ENCODE measurements at regions not wholly inside any gene's neighbourhood (a gene's known extent, or its start where the extent isn't known, plus 50 kb on each side); places are given as distances from the start of the nearest gene placed in this dataset.
"Not testable (repeated sequence)": the region's sequence is repeated elsewhere in the genome, so short reads cannot be mapped to it uniquely, and the experiment has no call there.

- DNase-seq, result not testable (repeated sequence)
Observed at GRCh38 chr9:63804205-63804604, 1480.8 kb downstream of the FOXD4L5 start.

- not testable (repeated sequence) for DNase-seq
Observed at GRCh38 chr9:63794081-63794685, 1490.8 kb downstream of the FOXD4L5 start.

- not testable (repeated sequence) for DNase-seq
Observed at GRCh38 chr9:63787454-63787853, 1497.6 kb downstream of the FOXD4L5 start.

- DNase-seq, result not testable (repeated sequence)
Observed at GRCh38 chr9:63785059-63785458, 1500.0 kb downstream of the FOXD4L5 start.

- not testable (repeated sequence) for DNase-seq
Observed at GRCh38 chr9:63784421-63784820, 1500.6 kb downstream of the FOXD4L5 start.

GRCh38 chr9:63781817-63782439, 1503.1 kb downstream of the FOXD4L5 start:
- DNase-seq, result not testable (repeated sequence)

- DNase-seq, result not testable (repeated sequence)
Observed at GRCh38 chr9:63781390-63781789, 1503.6 kb downstream of the FOXD4L5 start.

GRCh38 chr9:63776220-63776619, 1508.8 kb downstream of the FOXD4L5 start:
- not testable (repeated sequence) for DNase-seq

GRCh38 chr9:63775092-63775426, 1510.0 kb downstream of the FOXD4L5 start:
- not testable (repeated sequence) for DNase-seq

GRCh38 chr9:63774369-63775091, 1510.5 kb downstream of the FOXD4L5 start:
- not testable (repeated sequence) for DNase-seq

GRCh38 chr9:63762230-63762629, 1522.8 kb downstream of the FOXD4L5 start:
- DNase-seq, result not testable (repeated sequence)

- DNase-seq, result not testable (repeated sequence)
Observed at GRCh38 chr9:63729021-63729420, 1556.0 kb downstream of the FOXD4L5 start.

GRCh38 chr9:63728287-63728686, 1556.7 kb downstream of the FOXD4L5 start:
- no peak for DNase-seq

GRCh38 chr9:63708285-63708684, 1576.7 kb downstream of the FOXD4L5 start:
- DNase-seq, result not testable (repeated sequence)

- not testable (repeated sequence) for DNase-seq
Observed at GRCh38 chr9:63704456-63704855, 1580.6 kb downstream of the FOXD4L5 start.

GRCh38 chr9:63703670-63704069, 1581.3 kb downstream of the FOXD4L5 start:
- peak; percentile 28 for DNase-seq

- not testable (repeated sequence) for DNase-seq
Observed at GRCh38 chr9:63703138-63703665, 1581.8 kb downstream of the FOXD4L5 start.

Data from NK-92 treated with Interleukin-12 subunit alpha and Interleukin-12 subunit beta, amount 100 ng/mL, for 24 hours (cell line).